ENCODE measurements at regions not wholly inside any gene's neighbourhood (a gene's known extent, or its start where the extent isn't known, plus 50 kb on each side); places are given as distances from the start of the nearest gene placed in this dataset.
"Not testable (repeated sequence)": the region's sequence is repeated elsewhere in the genome, so short reads cannot be mapped to it uniquely, and the experiment has no call there.

- no peak for DNase-seq
Measured at GRCh38 chr11:25159341-25159740, 662.5 kb downstream of the LUZP2 start.

GRCh38 chr11:25163421-25163820 is 666.6 kb downstream of the LUZP2 start:
- no peak for DNase-seq

- no peak for DNase-seq
Measured at GRCh38 chr11:25180187-25180586, 683.3 kb downstream of the LUZP2 start.

- no peak for DNase-seq
Measured at GRCh38 chr11:25183411-25183810, 686.6 kb downstream of the LUZP2 start.

GRCh38 chr11:25197515-25197914 is 700.7 kb downstream of the LUZP2 start:
- DNase-seq, result no peak

GRCh38 chr11:25198704-25199103 is 701.9 kb downstream of the LUZP2 start:
- no peak for DNase-seq

GRCh38 chr11:25200925-25201324 is 704.1 kb downstream of the LUZP2 start:
- no peak for DNase-seq

GRCh38 chr11:25206762-25207161 is 709.9 kb downstream of the LUZP2 start:
- DNase-seq, result no peak

- no peak for DNase-seq
Measured at GRCh38 chr11:25211635-25212254, 714.9 kb downstream of the LUZP2 start.

- DNase-seq, result no peak
Measured at GRCh38 chr11:25214535-25215176, 717.8 kb downstream of the LUZP2 start.

GRCh38 chr11:25218036-25218435 is 721.2 kb downstream of the LUZP2 start:
- no peak for DNase-seq

- DNase-seq, result no peak
Measured at GRCh38 chr11:25225078-25225477, 728.2 kb downstream of the LUZP2 start.

GRCh38 chr11:25242928-25243327 is 746.1 kb downstream of the LUZP2 start:
- DNase-seq, result no peak

GRCh38 chr11:25244126-25244525 is 747.3 kb downstream of the LUZP2 start:
- no peak for DNase-seq

- no peak for DNase-seq
Measured at GRCh38 chr11:25247336-25247735, 750.5 kb downstream of the LUZP2 start.

- DNase-seq, result no peak
Measured at GRCh38 chr11:25252854-25253253, 756.0 kb downstream of the LUZP2 start.

- DNase-seq, result not testable (repeated sequence)
Measured at GRCh38 chr11:25263861-25264260, 767.0 kb downstream of the LUZP2 start.

- DNase-seq, result no peak
Measured at GRCh38 chr11:25271301-25271700, 774.4 kb downstream of the LUZP2 start.

GRCh38 chr11:25272214-25272613 is 775.4 kb downstream of the LUZP2 start:
- DNase-seq, result no peak

- not testable (repeated sequence) for DNase-seq
Measured at GRCh38 chr11:25280821-25281220, 784.0 kb downstream of the LUZP2 start.

- no peak for DNase-seq
Measured at GRCh38 chr11:25293166-25293565, 796.3 kb downstream of the LUZP2 start.

GRCh38 chr11:25298450-25298849 is 801.6 kb downstream of the LUZP2 start:
- DNase-seq, result no peak

GRCh38 chr11:25309818-25310217 is 813.0 kb downstream of the LUZP2 start:
- no peak for DNase-seq

GRCh38 chr11:25317216-25317615 is 820.4 kb downstream of the LUZP2 start:
- no peak for DNase-seq

GRCh38 chr11:25319127-25319526 is 822.3 kb downstream of the LUZP2 start:
- no peak for DNase-seq
